ENCODE measurements at regions not wholly inside any gene's neighbourhood (a gene's known extent, or its start where the extent isn't known, plus 50 kb on each side); places are given as distances from the start of the nearest gene placed in this dataset.

DNA sequence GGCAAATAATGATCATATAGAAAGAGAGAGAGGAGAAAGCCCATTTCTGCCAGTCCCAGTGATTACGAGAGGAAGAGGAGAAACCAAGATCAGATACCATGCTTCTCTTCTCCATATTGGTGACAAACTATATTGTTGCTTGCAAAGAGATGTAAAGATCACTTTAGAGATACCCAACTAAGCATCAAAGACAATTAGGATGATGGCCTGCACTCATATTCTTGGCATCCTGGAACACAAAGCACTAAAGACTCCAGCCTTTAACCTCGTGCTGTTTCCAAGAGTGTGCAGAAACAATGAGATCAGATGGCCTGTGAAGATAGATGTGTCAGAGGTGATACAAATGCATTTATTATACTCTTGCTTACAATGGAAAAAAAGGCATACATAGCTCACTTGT lies 170.7 kb upstream of the TP63 start:
- no peaks in the 10 kb centered on the region for H3K4me1 ChIP-seq (replicated peaks)
- no peak for DNase-seq (ENCODE audit: low read depth in 1 of 2, low spot score in 2 of 2)

GRCh38 chr3:189464799-189465198 lies 166.4 kb upstream of the TP63 start:
- no peak for DNase-seq (ENCODE audit: low read depth in 1 of 2, low spot score in 2 of 2)
- Histone ChIP-seq H3K9me3 (replicated peaks) (no peaks in the 10 kb centered on the region), H3K4me1 (replicated peaks) (no peaks in the 10 kb centered on the region), H3K27ac (no peak overlapping the region), H3K36me3 (no peaks in the 10 kb centered on the region), H3K27me3 (replicated peaks) (no peaks in the 10 kb centered on the region), H3K4me3 (no peak overlapping the region)

More for the DNA sequence above, 170.7 kb upstream of the TP63 start:
- H3K27ac ChIP-seq, result no peak overlapping the region
- no peaks in the 10 kb centered on the region for H3K36me3 ChIP-seq
- no peaks in the 10 kb centered on the region for H3K27me3 ChIP-seq (replicated peaks)
- no peak overlapping the region for H3K4me3 ChIP-seq
- H3K9me3 ChIP-seq (replicated peaks), result no peaks in the 10 kb centered on the region

GRCh38 chr3:189466004-189466403 lies 165.2 kb upstream of the TP63 start:
- no peaks in the 10 kb centered on the region for H3K4me1 ChIP-seq (replicated peaks)
- DNase-seq (ENCODE audit: low read depth in 1 of 2, low spot score in 2 of 2), result no peak
- no peaks in the 10 kb centered on the region for H3K9me3 ChIP-seq (replicated peaks)
- H3K27me3 ChIP-seq (replicated peaks), result no peaks in the 10 kb centered on the region
- no peak overlapping the region for H3K4me3 ChIP-seq
- H3K36me3 ChIP-seq, result no peaks in the 10 kb centered on the region
- H3K27ac ChIP-seq, result no peak overlapping the region

GRCh38 chr3:189467451-189467850 lies 163.7 kb upstream of the TP63 start:
- DNase-seq (ENCODE audit: low read depth in 1 of 2, low spot score in 2 of 2), result no peak

GRCh38 chr3:189474944-189475343 lies 156.2 kb upstream of the TP63 start:
- DNase-seq (ENCODE audit: low read depth in 1 of 2, low spot score in 2 of 2), result no peak
- no peaks in the 10 kb centered on the region for H3K36me3 ChIP-seq
- H3K27ac ChIP-seq, result no peak overlapping the region
- no peaks in the 10 kb centered on the region for H3K27me3 ChIP-seq (replicated peaks)
- no peak overlapping the region for H3K4me3 ChIP-seq
- no peaks in the 10 kb centered on the region for H3K4me1 ChIP-seq (replicated peaks)
- no peaks in the 10 kb centered on the region for H3K9me3 ChIP-seq (replicated peaks)

More at GRCh38 chr3:189467451-189467850, 163.7 kb upstream of the TP63 start:
- Histone ChIP-seq H3K9me3 (replicated peaks) (no peaks in the 10 kb centered on the region), H3K27ac (no peak overlapping the region), H3K36me3 (no peaks in the 10 kb centered on the region), H3K4me1 (replicated peaks) (no peaks in the 10 kb centered on the region), H3K4me3 (no peak overlapping the region), H3K27me3 (replicated peaks) (no peaks in the 10 kb centered on the region)

DNA sequence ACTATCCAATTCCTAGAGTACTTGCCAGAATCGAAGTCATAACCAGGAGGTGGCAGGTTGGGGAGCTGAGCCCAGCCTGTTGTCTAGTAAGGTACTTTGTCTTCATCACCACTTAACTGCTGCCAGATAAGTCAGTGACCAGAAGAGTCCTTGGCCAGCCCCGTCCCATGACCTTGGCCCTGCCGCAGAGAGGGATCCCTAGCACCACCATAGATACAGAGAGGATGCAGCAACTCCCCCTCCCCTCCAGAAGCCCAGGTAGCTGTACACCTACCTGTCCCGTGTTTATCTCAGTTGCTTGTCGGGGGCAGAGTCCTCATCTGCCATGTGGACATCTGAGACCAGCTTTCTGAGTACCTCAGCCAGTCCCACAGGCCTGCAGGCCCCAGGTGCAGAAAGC lies 153.6 kb upstream of the TP63 start:
- H3K4me3 ChIP-seq, result no peak overlapping the region
- H3K4me1 ChIP-seq (replicated peaks), result no peaks in the 10 kb centered on the region
- H3K27ac ChIP-seq, result no peak overlapping the region
- H3K36me3 ChIP-seq, result no peaks in the 10 kb centered on the region
- DNase-seq (ENCODE audit: low read depth in 1 of 2, low spot score in 2 of 2), result no peak
- H3K27me3 ChIP-seq (replicated peaks), result no peaks in the 10 kb centered on the region
- H3K9me3 ChIP-seq (replicated peaks), result no peaks in the 10 kb centered on the region

DNA sequence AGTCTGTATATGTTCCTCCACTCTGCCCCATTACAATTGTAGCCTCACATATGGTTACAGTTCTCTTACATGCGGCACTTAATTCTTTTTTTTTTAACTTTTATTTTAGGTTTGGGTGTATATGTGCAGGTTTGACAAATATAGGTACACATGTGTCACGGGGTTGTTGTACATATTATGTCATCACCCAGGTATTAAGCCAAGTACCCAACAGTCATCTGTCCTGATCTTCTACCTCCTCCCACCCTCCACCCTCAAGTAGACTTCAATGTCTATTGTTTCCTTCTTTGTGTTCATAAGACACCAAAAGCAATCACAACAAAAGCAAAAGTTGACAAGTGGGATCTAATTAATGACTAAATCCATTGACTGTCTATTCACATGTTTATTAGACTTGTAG lies 144.6 kb upstream of the TP63 start:
- H3K36me3 ChIP-seq, result no peaks in the 10 kb centered on the region
- no peak for DNase-seq (ENCODE audit: low read depth in 1 of 2, low spot score in 2 of 2)
- no peaks in the 10 kb centered on the region for H3K9me3 ChIP-seq (replicated peaks)
- peaks cover 6% of the 10 kb centered on the region; the same call in 1 of the 2 replicates for H3K4me1 ChIP-seq (replicated peaks)
- no peaks in the 10 kb centered on the region for H3K27me3 ChIP-seq (replicated peaks)
- H3K27ac ChIP-seq, result no peak overlapping the region
- H3K4me3 ChIP-seq, result no peak overlapping the region

GRCh38 chr3:189488241-189488767 lies 142.9 kb upstream of the TP63 start:
- Histone ChIP-seq H3K4me3 (no peak overlapping the region), H3K27ac (no peak overlapping the region), H3K9me3 (replicated peaks) (no peaks in the 10 kb centered on the region), H3K4me1 (replicated peaks) (peaks cover 6% of the 10 kb centered on the region; the same call in 1 of the 2 replicates), H3K36me3 (no peaks in the 10 kb centered on the region), H3K27me3 (replicated peaks) (no peaks in the 10 kb centered on the region)
- peak; percentile 50 to 58 for DNase-seq (ENCODE audit: low read depth in 1 of 2, low spot score in 2 of 2)

GRCh38 chr3:189490337-189490736 lies 140.9 kb upstream of the TP63 start:
- no peaks in the 10 kb centered on the region for H3K36me3 ChIP-seq
- no peak overlapping the region for H3K27ac ChIP-seq
- no peaks in the 10 kb centered on the region for H3K27me3 ChIP-seq (replicated peaks)
- no peak for DNase-seq (ENCODE audit: low read depth in 1 of 2, low spot score in 2 of 2)
- H3K9me3 ChIP-seq (replicated peaks), result no peaks in the 10 kb centered on the region
- H3K4me3 ChIP-seq, result no peak overlapping the region
- peaks cover 6% of the 10 kb centered on the region; the same call in 1 of the 2 replicates for H3K4me1 ChIP-seq (replicated peaks)

- Histone ChIP-seq H3K27ac (no peak overlapping the region), H3K9me3 (replicated peaks) (no peaks in the 10 kb centered on the region), H3K36me3 (no peaks in the 10 kb centered on the region), H3K4me3 (no peak overlapping the region), H3K27me3 (replicated peaks) (no peaks in the 10 kb centered on the region), H3K4me1 (replicated peaks) (peaks cover 6% of the 10 kb centered on the region; the same call in 1 of the 2 replicates)
- DNase-seq (ENCODE audit: low read depth in 1 of 2, low spot score in 2 of 2), result no peak
Measured at GRCh38 chr3:189490749-189491148, 140.4 kb upstream of the TP63 start.

GRCh38 chr3:189491831-189492230 lies 139.4 kb upstream of the TP63 start:
- H3K4me3 ChIP-seq, result no peak overlapping the region
- H3K36me3 ChIP-seq, result no peaks in the 10 kb centered on the region
- peaks cover 6% of the 10 kb centered on the region; the same call in 1 of the 2 replicates for H3K4me1 ChIP-seq (replicated peaks)
- no peak for DNase-seq (ENCODE audit: low read depth in 1 of 2, low spot score in 2 of 2)
- no peak overlapping the region for H3K27ac ChIP-seq
- no peaks in the 10 kb centered on the region for H3K9me3 ChIP-seq (replicated peaks)
- no peaks in the 10 kb centered on the region for H3K27me3 ChIP-seq (replicated peaks)

DNA sequence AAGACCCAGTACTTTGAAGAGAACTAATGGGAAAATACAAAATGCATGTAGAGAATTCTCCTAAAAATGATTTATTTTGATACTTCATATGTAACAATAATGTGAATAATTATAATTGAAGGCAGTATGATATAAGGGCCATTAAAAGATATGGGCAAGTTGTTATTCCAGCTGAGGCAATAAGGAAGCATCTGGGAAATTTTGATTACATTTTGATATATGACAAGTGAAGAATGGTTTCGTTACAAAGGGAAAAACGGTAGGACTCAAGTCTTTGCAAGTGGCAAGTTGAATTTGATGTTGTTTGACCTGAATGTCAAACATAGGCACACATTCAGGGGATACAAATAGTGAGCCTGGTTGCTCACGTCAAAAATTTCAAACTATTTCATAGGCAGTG lies 137.9 kb upstream of the TP63 start:
- Histone ChIP-seq H3K4me1 (replicated peaks) (peaks cover 1% of the 10 kb centered on the region; the same call in 1 of the 2 replicates), H3K27ac (no peak overlapping the region), H3K9me3 (replicated peaks) (no peaks in the 10 kb centered on the region), H3K4me3 (no peak overlapping the region), H3K36me3 (no peaks in the 10 kb centered on the region), H3K27me3 (replicated peaks) (no peaks in the 10 kb centered on the region)
- no peak for DNase-seq (ENCODE audit: low read depth in 1 of 2, low spot score in 2 of 2)

- DNase-seq (ENCODE audit: low read depth in 1 of 2, low spot score in 2 of 2), result no peak
- no peaks in the 10 kb centered on the region for H3K9me3 ChIP-seq (replicated peaks)
- no peak overlapping the region for H3K4me3 ChIP-seq
- H3K27me3 ChIP-seq (replicated peaks), result no peaks in the 10 kb centered on the region
- no peaks in the 10 kb centered on the region for H3K4me1 ChIP-seq (replicated peaks)
- no peak overlapping the region for H3K27ac ChIP-seq
- no peaks in the 10 kb centered on the region for H3K36me3 ChIP-seq
Measured at GRCh38 chr3:189494632-189495031, 136.6 kb upstream of the TP63 start.

DNA sequence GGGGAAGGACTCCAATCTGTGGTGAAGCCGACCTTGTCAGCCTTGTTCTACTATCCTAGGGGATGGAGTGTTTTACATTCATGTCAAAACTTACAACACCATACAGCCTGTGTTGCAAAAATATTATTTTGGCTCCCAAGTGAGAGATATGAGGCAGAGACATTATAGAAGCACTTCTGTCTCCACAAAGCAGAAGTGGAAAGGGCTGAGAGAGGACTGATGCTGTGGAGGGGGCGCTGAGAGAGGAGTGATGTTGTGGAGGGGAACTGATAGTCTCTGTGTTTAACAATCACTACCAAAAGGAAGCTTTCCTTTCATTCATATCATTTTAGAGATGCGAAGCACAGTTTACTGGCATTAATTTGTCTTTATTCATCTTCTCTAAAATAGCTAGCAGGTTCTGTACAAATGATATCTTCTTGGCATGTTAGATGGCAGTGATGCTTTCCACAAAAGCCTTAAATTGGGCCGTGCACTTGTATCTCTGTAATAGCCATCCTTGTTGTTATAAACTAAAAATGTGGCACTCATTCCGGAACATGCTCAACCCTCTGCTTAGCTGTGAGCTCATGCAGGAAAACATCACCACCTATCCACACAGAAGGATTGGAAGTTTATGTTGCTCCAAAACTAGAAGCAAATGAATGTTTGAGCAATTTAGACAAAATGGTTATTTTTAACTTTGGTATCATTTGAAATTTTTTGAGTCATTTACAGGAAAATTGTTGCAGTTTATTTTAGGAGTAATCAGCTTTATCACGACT lies 134.6 kb upstream of the TP63 start:
- no peak overlapping the region for H3K27ac ChIP-seq
- H3K36me3 ChIP-seq, result no peaks in the 10 kb centered on the region
- H3K27me3 ChIP-seq (replicated peaks), result no peaks in the 10 kb centered on the region
- no peak overlapping the region for H3K4me3 ChIP-seq
- H3K9me3 ChIP-seq (replicated peaks), result no peaks in the 10 kb centered on the region
- no peaks in the 10 kb centered on the region for H3K4me1 ChIP-seq (replicated peaks)
- no peak for DNase-seq (ENCODE audit: low read depth in 1 of 2, low spot score in 2 of 2)
